NCI-H82 (cell line): ENCODE measurements at regions not wholly inside any gene's neighbourhood (a gene's known extent, or its start where the extent isn't known, plus 50 kb on each side); places are given as distances from the start of the nearest gene placed in this dataset.

Experiments
- DNase-seq: peaks from one replicate; lab custom pipeline; 2025; lab: John Stamatoyannopoulos, UW

DNA sequence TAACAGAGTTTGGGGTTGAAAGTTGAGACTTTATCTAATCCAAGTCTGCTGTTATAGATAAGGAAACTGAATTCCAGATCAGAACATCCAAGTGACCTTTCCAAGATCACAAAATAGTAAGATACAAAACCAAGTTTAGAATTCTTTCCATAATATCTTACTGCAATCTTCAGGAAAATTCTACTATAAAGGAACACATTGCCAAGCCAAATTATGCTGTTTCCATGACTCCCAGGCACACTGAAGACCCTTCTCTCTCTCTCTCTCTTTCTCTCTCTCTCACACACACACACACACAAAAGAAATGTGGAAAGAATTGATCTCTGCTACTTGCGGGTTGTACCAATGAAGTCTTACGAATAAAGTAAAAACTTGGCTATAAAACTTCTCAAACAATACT is 398.4 kb downstream of the METTL4 start:
- no peak for DNase-seq

DNA sequence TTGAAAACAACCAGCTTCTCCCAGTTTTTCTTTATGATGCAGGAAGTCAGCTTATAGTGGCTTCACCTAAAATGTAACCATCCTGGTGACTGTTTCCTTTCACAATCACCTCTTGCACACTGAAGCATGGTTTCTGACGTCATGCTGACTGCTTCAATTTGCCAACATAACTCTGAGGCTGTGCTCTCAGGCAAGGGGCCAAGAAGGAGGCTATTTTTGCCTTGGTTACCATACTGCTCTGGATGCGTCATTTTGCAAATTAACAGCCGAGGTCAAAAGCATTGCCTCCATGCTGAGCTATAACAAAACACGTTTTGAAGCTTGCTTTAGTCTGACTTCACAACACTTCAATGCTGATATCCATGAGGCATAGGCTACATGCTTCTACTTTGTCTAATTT is 397.8 kb downstream of the METTL4 start:
- DNase-seq: no peak

DNA sequence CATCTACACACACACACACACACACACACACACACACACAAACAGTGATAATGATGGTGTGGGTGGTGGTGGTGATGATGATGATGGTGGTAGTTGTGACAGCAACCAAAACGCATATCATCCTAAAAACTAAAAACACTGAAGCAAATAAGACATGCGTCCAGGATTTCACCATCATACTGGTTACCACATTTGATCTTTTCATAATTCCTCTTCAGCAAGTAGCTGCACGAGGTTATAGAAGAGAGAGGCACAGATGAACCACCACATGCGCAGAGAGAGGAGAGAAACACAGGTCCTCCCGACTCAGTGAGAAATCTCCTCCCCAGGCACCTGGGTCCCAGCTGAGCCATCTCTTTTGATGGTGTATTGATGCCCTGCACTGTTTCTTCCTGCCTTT is 393.3 kb downstream of the METTL4 start:
- DNase-seq: no peak

DNA sequence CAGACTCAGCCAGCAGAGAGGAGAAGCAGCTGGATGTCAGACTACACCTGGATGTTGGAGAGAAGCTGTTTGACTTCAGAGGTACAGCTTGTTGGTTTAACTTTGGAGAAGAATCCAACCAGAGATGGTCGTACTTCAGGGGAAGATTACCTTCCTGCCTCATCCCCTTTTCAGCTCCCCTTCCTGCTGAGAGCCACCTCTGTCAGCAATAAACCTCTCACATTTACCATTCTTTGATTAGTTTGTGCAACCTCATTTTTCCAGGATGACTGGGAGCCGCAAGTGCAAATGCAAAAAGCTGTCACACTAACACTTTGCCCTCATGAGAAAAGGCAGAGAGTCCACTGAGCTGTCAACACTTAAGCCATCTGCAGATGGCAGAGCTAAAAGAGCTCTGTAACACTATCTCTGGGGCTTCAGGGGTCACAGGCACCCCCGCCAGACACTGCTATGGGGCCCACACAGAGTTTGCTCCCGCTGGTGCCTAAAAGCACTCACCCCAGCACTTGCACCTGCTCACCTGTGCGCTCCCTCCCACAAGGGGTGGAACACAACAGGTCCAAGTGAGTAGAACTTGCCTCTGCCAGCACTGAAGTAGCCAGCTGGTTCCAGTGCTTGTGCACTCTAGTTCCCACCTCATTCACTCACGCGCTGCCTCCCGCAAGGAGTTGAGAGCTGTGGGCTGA is 391.7 kb downstream of the METTL4 start:
- no peak for DNase-seq

DNA sequence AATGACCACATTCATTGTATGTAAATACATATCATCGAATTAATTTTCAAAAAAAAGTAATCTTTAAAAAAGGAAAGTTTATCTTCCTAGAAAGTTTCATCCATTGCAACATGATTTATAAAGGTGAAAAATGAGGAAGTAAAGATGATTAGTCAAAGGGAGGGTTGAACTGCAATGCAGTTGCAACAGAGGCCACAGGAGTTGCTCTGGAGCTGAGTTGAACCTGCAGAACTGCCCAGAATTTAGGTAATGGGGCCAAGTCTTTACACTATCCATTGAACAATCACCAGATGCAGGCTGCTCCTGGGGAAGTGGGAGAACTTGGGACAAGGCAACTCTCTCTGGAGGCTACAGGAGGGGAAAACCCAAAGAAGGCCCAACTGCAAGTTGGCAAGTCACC is 390.7 kb downstream of the METTL4 start:
- no peak for DNase-seq

DNA sequence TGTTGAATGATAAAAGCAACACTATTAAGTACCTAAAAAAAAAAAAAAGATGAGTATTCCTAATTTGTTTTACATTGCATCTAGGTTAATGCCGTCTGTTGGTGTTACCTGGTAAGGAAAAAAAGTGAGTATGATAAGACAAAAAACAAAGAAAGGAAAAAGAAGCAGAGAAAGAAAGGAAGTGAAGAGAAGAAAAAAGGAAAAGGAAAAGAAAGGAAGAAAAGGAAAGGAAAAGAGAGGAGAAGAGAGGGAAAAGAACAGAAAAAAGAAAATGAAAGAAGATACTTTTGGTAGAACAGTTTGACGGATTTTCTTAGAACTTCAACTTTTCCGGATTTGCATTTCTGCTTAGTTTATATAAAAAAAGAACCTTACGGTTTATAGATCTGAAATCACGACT is 387.9 kb downstream of the METTL4 start:
- DNase-seq: no peak

DNA sequence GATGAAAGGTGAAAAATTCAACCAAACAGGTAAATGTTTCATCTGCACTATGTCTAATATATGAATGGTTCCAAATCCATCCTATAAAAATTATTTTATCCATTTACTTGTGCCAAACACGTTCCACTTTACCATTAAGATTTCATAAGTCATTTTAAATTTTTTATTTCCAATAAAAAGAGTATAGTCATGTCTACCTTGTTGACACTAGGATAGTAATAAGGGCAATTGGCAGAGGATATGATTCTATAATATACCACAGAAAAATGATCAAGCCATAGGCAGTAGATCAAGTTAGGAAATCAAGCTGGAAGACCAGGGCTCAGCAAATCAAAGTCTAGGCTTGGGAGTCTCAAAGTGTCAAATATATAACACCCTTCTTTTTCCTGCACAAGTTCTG is 384.3 kb downstream of the METTL4 start:
- no peak for DNase-seq

DNA sequence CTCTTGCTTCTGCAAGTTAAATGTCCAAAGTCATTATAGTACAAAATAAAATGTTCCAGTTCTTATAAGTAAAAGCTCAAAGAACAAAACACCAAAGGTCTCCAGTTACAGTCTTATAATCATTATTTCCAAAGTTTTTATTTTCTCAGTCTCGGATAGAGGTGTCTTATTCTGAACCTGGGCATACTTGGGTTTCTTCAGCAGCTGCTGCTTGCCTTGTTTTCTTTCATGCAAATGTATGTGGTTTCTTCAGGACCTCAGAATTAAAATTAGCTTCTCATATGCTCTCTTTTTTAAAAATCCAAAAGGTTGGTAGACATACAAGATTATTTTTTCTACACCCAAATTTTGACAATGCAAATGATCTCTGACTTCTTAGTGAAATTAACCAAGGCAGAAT is 383.0 kb downstream of the METTL4 start:
- DNase-seq: no peak

DNA sequence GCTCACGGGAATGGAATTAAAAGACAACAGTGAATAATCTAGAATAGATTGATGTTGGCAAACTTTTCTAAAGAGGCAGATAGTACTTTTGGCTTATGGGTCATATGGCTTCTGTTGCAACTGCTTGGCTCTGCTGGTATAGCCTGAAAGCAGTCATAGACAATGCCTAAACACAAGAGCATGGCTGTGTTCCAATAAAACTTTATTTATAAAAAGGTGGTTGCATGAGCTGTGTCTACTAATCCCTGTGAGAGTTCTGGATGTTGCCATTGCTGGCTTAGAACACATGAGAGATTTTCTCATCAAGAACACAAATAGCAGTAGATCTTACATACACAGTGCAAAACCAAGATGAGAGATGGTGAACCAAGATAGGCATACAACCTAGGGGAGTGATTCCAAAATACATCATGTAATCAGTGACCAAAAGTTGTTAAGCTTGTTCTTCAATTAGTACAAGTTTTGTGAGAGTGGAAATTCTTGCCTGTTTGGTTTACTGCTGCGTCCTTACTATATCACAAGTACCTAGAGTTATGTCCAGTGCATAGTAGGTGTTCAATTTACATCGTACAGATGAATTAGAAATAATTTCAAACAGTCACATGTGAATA is 380.0 kb downstream of the METTL4 start:
- no peak for DNase-seq

DNA sequence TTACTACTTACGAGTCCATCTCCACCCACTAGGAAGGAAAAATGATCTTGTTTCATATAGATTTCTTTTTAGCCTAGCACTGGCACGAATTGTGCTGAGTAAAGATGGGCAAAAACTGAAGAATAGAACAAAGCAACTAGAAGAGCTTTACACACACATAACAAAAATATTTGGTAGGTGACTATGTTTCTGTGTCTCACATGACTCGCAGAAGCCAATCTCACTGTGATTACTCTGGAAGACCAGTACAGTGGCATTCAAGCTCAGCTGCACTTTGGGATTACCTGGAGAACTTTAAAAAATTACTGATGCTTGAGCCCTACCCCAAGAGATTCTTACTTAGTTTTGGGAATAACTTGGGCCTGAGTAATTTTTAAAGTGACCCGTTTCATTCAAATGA is 378.7 kb downstream of the METTL4 start:
- no peak for DNase-seq

DNA sequence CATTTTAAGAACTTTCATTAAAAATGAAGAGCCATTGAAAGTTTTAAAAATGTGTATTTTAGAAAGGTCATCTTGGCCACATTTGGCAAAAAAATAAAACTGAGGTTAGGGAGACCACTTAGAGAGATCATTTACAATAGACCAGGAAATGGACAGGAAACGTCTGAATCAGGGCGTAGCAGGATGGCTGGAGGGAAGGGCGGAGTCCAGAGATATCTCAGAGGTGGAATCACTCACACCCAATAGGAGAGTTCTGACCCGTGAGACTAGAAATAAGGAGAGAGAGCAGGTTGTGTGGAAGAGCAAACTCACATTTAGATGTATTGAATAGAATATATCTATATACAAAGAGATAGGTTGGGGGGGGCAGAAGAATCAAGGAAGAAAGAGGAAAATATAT is 373.4 kb downstream of the METTL4 start:
- no peak for DNase-seq

DNA sequence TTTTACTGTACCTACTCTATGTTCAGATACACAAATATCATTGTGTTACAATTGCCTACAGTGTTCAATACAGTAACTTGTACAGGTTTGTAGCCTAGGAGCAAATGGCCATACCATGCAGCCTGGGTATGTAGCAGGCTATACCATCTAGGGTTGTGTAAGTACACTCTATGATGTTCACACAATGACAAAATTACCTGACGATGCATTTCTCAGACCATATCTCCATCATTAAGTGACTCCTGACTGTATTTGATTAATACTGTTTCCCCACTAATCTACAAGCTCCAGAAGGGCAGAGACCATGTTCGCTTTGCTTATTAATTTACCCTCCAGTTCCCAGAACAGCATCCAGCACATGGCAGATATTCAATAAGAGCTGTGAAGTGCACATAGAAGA is 372.2 kb downstream of the METTL4 start:
- DNase-seq: no peak

DNA sequence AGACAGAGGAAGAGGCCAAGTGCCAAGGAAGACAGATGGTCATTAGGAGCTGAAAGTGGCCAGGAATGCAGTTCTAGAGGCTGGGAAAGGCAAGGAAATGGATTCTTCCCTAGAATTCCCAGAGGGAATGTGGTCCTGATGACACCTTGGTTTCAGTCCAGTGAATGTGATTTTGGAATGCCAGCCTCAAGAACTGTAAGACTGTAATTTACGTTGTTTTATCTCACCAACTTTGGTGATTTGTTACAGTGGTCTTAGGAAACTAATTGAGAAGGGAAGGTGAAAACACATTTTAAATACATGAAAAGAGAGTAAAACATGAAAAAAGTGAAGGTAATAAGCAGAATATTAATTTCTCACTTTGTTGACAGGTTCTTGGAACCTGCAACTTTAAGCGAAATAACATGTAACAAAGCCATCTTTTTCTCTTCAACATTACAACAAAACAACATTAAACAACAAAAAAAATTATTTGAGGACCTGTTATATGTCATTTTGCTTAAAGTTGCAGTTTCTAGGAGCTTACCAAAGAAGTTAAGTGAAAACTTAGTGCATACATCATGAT is 370.2 kb downstream of the METTL4 start:
- DNase-seq: peak; percentile 55

DNA sequence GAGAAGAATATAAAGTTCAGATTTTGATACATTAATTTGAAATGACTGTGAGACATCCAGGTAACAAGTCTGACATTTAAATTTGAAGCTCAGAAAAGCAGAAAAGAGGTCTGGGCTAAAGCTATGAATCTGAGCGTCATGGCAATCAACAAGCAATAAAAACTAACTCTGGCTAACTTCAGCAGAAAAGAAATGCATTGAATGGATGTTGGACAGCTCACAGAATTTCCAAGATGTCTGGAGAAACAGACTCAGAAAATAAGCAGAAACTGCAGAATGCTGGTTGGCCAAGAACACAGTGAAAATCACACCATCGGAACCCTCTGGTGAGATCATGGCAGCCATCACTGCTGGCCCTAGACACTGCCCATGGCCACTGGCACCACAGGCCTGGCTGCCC is 366.6 kb downstream of the METTL4 start:
- DNase-seq: no peak

DNA sequence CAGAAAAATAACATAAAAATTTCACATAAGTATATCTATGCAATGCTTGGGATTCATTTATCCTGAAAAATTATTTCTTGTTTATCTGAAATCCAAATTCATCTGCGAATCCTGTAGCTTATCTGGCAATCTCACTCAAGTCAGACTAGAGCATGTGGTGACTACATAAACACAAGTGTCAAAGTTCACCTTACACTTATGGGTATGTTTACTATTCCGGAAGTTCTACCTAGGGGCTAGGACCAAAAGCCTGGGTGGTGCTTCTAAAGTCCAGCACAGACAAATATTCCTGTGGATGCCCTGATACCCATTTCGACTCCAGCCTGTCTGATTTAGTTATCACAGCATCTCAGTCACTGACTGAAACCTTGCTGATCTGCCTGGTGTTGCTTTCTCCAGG is 364.0 kb downstream of the METTL4 start:
- no peak for DNase-seq

DNA sequence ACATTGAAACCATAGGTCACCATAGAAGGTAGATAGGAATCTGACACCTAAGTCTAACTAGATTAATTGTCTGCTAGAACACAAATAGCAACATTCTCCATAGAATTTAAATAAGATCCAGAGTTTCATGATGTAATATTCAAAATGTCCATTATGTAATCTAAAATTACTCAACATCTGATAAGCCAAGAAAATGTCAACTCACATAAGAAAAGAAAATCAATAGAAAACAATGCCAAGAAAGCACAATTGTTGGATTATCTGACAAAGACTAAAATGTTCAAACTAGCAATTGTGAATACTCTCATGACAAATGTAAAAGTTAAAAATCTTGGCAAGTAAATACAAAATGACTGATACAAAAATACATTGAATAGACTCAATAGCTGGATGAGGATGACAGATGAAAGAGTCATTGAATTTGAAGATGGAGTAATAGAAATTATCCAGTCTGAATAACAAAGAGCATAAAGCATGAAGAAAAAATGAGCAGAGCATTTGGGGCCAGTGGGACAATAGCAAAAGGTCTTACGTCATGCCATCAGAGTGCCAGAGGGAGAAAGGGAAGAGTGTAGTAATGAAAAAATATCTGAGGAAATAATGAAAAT is 358.6 kb downstream of the METTL4 start:
- no peak for DNase-seq

DNA sequence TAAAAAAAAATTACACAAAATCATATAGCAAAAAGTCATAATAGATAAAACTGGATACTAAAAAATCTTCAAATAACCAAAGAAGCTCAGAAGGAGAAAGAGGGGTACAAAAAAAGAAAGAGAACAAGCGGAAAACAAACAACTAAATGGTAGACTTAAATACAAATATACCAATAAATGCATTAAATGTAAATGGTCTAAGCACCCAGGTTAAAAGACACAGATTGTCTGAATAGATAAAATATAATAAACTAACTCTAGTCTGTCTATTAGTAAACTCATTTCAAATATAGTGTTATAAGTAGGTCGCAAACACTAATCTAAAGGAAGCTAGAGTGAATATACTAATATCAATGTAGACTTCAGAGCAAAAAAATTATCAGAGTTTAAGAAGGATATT is 357.4 kb downstream of the METTL4 start:
- DNase-seq: no peak

DNA sequence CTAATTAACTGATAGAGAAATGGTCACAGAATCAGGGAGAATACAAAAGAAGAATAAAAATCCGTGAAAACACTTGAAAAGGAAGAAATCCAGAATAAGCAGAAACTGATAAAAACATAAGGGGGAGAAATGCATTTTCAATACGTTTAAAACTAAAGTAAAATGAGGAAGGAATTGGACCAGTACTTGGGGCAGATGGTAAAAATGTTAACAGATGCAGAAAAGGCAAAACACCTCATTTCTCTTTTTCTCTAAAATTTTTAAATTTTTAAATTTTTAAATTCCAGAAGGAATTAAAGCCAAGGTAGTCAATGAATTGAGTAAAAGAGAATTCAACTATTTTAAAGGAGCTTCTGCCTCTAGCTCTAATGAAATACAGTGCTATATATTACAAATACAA is 353.9 kb downstream of the METTL4 start:
- DNase-seq: no peak

DNA sequence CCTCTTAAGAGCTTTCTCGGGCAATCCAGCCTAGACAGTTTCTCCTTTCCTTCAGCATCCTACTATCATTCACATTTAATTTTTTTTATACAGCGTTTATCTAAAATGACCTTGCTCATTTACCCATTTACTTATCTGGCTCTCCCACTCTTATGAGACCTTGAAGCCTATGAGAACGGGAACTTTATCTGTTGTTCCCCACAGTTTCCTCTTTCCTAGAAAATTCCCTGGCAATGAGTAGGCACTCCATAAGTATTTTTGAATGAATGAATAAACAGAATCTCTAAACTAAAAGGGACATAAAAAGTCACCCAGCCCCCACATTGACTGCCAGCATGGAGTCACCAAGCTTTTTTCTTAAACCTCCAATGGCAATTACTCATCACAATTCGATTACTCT is 353.2 kb downstream of the METTL4 start:
- DNase-seq: no peak

DNA sequence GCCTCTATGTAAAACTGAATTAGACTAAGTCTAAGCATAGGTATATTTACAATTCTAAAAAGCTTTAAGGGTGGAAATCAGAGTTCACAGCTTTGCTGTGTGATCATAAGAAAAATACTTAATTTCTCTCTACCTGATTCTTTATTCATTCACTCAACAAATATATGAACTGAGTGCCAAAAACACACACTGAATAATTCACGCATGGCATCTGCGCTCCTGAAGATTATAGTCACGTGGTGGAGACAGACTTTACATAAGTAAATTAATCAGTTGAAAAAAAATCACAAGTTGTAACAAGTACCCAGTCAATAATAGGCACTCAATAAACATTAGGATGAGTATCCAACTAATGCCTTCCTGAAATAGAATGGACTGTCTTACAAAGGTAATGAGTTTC is 351.6 kb downstream of the METTL4 start:
- DNase-seq: peak; percentile 3

DNA sequence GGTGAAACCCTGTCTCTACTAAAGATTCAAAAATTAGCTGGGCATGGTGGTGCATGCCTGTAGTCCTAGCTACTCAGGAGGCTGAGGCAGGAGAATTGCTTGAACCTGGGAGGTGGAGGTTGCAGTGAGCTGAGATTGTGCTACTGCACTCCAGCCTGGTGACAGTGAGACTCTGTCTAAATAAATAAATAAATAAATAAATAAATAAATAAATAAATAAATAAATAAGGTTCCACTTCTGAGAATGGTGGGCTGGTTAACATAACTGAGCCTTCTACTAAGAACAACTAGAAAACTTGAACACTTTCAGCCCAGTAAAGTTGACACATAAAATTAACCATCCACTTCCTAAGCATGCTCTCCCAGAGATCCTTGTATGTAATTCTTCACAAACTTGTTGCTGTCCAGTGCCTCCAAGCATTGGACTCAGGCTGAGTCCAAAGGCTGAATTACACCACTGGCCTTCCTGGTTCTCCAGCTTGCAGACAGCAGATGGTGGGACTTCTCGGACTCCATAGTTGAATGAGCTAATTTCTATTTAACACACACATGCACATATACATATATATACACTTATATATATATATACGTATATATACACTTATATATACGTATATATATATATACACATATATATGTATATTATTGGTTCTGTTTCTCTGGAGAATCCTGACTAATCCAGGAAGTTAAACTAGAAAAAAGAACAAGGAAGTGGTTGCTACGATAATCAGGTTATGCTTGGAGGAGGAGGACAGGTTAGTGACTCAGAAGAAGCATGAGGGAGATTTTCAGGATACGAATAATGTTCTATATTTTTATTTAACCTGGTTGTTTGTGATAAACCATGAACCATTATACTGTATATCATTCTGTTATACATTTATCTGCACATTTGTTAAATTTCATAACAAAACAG is 348.8 kb downstream of the METTL4 start:
- peak; percentile 63 for DNase-seq

DNA sequence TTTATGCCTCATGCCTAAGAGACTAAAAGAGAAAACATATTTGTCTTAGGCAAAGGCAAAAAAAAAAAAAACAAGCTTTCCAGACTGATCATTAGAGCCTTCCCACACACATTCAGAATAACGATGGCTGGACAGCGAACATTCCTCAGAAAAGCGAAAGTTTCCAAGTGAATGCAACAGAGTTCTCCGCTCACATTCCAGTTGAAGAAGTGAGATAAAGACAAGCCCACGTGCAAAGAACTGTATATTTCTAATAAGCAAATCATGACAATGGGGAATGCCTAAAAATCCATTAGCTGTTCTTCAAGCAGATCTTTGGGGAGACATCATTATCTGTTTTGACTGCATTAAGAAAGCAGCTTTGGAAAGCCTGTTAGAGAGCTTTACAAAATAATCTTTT is 347.9 kb downstream of the METTL4 start:
- DNase-seq: no peak
